RPMI7951 (cell line): ENCODE measurements at regions not wholly inside any gene's neighbourhood (a gene's known extent, or its start where the extent isn't known, plus 50 kb on each side); places are given as distances from the start of the nearest gene placed in this dataset.

Source experiments
- DNase-seq: peaks from one replicate; pipeline ENCODE4 v3.0.0-alpha.2; 2012; ENCODE audit warnings: low read depth

DNA sequence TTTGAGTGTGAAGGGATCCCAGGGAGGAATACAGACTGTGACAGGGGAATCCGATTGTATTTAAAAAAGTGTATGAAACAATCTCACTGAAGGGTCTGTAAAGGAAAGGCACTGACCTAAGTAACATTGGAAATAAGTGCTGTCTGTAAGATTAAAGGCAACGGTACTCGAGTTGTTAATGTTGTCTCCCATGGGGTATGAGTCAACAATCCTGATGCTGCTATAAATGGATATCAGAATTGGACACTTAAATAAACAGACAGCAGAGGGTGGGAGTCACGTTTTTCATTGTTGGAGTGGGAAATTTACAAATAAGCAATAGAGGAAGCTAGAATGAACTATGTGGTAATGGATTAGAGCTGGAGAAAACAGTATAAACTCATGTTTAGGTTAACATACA is 452.4 kb upstream of the RGPD4 start:
- no peak for DNase-seq

DNA sequence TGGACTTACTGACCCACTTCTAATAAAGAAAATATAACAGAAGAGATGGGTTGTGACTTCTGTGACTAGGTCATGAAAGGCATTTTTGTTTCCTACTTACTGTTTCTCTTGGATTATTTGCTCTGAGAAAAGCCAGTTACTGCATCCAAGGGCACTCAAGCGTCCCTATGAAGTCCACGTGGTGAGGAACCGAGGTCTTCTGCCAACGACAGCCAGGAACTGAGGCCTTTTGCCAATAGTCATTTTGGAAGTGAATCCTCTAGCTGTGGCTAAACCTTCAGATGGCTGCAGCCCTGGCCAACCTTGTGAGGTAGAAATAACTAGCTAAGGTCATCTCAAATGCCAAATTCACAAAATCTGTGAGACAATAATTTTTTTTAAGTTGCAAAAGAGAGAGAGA is 449.8 kb upstream of the RGPD4 start:
- DNase-seq: no peak

DNA sequence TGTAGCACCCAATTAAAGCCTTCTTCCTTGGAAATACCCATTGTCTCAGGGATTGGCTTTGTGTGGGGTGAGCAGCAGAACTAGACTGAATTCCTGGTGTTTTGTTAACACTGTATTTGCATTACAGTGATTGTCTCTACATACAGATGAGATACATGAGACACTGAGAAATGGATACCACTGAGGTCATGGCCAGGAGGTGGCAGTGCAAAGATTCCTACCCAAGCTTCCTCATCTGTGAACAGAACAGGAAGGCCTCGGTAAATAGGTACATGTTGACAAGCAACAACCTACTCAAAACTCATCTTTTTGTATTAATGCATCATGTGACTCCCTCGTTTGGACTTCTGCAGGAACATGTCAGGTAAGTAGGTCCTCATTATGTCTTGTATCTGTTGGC is 445.8 kb upstream of the RGPD4 start:
- DNase-seq: peak; percentile 1

DNA sequence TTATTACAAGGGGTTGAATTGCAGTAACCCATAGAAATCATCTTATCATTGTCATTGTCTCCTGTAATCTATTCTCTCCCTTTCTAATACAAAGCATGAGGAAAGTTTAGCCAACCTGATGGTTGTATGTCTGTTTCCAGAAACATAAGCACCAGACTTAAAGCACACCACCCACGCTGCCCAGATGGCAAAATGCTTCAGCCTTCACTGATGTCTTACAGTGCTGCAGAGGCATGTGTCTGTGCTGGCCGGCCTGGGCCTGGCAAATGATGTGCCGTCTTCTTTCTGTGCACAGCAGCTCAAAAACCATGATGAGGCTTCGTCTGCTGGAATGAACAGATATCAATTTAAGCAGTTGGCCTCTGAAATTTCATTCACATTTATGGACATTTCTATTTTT is 443.0 kb upstream of the RGPD4 start:
- DNase-seq: no peak

DNA sequence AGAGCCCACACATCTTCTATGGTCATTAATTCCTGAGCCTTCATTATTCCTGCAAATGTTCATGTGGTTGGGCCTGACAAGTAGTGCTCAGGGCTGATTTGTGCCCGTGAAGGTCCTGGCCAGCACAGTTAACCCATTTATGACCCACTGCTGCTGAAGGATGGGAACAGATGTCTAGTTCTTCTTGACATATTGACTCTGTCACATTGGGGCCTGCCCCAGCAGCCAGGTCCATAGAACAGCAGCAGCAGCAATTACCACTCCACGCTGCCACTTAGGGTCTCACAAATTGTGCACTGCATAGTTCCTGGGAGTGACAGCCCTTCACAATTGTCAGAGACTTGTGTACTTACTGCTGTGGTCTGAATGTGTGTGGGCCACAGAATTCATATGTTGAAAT is 442.3 kb upstream of the RGPD4 start:
- no peak for DNase-seq

DNA sequence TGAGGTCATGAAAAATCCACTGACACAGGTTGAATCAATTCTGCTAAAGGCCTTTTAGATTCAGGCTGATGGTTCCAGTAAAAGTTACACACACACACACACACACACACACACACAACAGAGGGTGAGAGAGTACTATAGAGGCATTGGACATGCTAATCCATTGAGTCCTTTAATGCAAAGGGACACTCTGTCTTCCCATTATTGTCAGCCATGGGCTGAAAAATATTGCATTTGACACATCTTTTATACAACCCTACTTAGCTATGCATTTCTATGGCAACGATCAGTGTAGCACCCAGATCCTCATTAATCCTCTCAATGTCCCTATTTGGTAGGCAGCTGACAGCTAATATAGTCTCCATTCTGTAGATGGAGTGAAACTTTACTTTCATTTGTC is 440.8 kb upstream of the RGPD4 start:
- DNase-seq: no peak

DNA sequence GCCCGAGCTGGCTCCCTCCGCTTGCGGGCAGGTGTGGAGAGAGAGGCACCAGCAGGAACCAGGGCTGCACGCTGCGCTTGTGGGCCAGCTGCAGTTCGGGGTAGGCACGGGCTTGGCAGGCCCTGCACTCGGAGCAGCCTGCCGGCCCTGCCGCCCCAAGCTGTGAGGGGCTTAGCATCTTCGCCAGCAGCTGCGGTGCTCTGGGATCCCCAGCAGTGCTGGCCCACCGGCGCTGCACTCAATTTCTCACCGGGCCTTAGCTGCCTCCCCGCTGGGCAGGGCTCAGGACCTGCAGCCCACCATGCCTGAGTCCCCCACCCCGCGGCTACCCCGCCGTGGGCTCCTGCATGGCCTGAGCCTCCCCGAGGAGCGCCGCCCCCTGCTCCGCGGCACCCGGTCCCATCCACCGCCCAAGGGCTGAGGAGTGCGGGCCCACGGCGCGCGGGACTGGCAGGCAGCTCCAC is 434.4 kb upstream of the RGPD4 start:
- no peak for DNase-seq

DNA sequence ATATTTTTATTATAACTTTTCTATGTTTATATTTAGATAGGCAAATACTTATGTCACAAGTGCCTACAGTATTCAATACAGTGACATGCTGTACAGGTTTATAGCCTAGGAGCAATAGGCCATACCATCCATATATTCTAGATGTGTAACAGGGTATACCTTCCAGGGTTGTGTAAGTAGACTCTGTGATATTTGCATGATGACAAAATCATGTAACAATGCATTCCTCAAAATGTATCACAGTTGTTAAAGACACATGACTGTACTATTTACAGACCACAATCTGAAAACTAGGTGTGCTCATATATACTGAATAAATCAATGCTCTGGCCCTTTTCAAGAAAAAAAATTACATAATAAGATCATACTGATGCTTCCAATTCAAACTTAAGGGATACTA is 433.2 kb upstream of the RGPD4 start:
- no peak for DNase-seq

DNA sequence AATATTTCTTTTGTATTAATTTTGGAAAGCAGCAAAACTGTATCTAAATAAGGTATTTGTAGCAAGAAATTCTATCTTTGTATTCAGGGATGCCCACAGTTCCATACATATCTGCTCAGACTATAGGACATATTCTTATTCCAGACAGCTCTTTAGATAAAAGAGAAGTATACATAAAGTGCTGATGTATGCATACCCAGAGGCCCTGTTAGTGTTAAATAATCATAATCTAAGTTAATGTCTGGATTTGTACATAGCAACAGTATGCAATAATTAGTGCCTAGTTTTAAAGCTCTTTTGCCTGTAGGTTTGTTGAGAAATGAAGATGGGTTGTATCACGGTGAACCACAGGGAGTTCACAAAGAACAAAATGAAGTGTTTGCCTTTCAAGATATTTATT is 428.0 kb upstream of the RGPD4 start:
- DNase-seq: no peak

DNA sequence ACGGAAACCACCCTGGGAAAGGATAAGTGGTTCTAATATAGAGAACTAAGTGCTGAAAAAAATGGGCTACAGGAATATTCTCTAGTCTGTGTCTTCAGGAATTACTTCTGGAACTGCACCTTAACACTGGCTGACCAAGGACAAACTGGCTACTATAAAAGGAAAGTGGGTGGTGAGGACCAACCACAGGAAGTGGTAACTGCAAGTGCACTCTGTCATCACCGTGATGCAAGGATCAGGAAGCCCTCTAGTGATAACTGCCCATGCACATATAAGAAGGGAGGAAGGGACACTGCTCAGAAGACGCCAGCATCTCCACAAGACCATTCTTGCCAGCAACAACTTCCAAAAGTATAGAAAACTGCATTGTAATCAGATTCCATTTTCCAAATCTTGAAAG is 424.4 kb upstream of the RGPD4 start:
- DNase-seq: peak; percentile 18

DNA sequence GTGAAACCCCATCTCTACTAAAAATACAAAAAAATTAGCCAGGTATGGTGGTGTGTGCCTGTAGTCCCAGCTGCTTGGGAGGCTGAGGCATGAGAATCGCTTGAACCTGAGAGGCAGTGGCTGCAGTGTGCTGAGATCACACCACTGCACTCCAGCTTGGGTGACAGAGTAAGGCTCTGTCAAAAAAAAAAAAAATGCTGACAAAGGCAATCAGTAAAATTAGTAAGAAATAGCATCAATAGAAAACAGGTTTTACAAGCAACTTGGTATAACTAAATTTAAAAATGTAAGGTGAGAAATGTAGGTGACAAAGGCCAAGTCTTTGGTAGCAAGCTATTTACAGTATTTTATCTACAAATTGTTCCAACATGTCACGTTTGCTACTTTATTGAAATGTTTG is 421.4 kb upstream of the RGPD4 start:
- no peak for DNase-seq

DNA sequence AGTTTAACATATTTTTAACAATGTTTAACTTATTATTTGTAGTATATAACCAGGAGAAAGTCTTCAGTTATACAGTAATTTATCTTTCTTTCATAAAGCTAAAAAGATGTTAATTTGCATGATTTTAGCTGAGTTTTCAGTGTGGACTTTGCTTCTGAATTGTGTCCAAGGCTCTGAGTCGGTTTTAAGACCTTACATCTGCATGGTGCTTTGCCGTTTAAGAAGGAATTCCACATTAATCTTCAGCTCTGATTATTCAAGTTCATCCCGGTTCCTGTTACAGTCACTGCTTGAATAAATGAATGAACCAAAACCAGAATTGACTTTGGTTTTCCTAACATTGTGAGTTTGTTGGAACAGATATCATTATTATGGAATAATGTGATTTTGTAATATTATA is 419.7 kb upstream of the RGPD4 start:
- DNase-seq: no peak

DNA sequence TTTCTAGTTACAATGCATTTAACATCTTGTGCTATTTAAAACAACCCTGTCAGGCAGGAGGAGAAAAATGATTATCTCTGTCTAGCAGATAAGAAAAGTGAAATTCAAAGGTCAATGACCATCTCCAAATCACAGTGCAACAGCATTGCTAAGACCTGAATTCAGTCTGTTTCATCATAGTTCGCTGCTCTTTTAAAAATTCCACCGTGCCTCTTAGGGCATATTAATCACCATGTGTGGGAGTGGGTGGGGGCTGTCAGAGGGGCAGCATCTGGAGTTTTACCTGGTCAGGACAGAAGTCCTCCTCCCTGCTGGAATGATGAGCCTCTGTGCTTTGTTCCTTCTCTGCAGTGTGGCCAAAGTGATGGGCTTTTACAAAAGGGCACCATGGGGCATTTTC is 418.7 kb upstream of the RGPD4 start:
- no peak for DNase-seq

DNA sequence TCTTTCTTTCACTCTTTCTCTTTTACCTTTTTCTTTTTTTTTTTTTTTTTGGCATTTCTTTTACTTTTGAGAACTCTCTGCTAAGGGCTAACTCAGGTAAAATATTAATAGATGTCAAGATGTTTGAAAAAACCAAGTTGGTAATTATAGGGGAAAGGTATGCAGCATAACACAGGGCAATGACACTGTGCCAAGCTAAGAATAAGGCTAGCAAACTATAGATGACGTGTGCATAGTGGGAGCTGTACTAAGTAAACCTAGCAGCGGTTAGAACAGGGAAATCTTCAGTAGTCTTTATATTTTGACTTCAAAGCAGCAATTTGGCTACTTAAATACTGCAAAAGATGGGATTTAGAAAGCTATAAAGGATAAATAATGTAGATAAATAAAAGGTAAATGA is 415.4 kb upstream of the RGPD4 start:
- DNase-seq: no peak

DNA sequence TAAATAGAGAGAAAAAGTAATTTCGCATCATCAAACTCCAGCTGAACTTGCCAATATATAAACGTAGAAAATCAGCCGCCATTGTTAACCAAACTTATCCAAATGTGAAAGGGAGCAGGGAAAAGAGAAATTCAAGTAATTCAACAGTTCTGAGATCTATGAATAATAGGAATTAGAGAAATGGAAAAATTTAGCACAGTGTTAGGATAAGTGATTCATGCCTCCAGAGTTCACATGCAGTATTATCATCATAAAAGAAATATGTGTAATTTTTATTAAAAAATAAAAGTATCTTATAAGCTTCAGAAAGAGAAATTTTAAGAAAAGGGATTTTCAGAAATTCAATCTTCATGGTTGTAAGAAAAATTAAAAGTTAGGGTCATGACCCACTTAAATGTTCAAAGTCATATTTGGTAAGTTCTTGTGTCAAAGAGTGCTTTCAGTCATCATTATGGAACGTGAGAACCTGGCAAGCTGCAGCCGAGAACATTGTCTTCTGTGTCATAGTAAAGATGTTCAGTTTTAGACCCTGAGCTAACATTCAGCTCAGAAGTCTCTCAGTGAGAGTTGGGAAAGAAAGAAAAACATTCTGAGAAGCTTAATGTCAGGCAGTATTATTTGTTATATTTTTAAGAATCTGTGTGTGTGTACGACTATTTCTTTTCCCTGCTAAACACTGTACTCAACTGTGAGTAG is 414.3 kb upstream of the RGPD4 start:
- DNase-seq: no peak

DNA sequence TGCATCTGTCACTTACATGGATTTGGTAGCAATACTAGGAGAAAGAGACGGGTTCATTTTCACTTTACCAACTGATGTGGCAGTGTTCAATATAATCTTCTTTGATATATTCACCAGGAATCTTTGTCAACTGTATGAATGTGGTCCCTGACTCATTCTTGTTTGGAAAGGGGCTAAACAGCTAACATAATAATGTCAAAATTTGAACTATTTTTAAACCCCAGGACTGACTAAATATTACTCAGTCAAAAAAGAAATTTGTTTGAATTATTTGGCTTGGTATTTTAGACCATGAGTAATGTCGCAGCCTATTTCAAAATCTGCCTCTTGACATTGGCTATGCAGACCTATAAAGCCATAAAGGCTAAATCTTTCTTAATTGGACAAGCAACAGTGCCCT is 413.7 kb upstream of the RGPD4 start:
- peak; percentile 3 for DNase-seq

DNA sequence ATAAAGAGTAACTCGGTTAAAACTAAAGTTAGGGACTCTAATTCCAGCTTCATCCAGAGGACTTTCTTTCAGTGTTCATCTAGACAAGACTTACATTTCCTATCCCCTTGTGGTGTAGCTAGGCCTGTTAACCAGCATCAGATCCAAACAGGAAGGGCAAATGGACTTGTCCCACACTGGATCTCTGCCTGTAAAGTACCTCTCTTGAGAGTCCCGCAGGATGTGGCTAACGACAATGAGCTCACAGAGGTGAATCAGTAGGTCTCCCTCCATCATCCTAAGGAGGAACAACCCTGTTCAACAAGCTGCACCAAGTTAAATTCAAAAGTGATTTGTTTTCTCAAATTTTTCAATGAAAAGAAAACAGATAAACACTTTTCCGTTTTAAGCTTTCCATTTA is 412.3 kb upstream of the RGPD4 start:
- DNase-seq: no peak

DNA sequence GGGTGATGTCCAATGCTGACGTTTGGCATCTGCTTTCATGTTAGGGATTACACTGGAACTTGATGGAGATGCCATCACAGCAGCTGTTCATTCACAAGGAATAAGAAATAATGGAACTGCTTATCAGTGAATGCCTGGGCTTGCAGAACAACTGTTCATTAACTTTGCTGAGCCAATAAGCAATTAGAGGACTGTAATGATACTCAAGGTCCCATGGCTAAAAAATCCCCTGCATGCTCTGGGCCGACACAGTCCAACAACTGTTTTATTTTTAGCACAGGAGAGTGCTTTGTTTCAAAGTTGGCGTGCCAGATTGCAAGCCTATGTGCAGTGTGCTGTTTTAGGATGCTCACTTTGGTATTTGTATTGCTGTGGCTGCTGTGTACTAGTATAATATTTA is 408.0 kb upstream of the RGPD4 start:
- DNase-seq: no peak

DNA sequence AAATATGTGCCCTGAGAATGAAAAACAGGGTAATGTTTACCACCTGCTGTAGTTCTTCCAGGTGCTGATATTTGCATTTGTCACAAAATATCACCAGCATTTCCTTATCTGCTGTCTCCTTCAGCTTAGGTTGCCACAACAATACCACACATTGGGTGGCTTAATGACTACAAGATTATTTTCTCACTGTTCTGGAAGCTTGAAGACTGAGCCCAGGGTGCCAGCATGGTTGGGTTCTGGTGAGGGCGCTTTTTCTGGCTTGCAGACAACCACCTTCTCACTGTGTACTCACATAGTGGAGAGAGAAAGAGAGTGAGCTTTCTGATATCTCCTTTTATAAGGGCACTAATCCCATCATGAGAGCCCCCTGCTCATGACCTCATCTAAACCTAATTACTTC is 407.5 kb upstream of the RGPD4 start:
- no peak for DNase-seq

DNA sequence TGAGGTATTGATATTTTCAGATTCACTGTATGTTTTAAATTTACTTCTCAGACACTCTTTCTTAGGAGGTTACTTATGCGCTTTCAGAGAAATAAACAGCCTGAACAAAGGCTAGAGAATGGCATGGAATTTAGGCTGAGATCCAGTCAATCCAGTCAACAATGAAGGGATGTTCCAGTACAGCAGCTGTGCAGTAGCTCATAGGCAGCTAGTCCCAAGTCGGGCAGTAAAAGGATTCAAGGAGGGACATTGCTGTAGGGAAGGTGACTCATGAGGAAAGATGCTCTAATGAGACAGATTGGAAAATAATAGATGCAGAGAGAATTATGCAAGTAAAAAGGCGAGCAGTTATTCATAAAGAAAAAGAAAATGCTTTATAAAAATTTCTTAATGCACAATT is 397.9 kb upstream of the RGPD4 start:
- peak; percentile 20 for DNase-seq

DNA sequence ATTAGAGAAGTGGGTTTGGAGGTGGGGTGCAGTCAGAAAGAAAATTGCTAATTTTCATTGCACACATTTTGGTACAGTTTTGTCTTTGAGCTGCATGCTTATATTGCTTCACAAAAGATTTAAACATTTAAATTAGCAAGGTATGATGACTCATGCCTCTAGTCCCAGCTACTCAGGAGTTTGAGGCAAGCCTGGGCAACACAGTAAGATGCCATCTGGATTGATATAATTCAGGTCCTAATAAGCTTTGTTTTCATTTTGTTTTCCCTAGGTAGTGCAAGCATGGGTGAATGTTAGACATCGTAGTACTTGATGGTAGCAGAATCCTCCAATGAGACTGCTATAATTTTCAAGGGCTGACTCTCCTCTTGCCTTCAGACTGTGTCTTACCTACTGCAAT is 396.7 kb upstream of the RGPD4 start:
- DNase-seq: no peak

DNA sequence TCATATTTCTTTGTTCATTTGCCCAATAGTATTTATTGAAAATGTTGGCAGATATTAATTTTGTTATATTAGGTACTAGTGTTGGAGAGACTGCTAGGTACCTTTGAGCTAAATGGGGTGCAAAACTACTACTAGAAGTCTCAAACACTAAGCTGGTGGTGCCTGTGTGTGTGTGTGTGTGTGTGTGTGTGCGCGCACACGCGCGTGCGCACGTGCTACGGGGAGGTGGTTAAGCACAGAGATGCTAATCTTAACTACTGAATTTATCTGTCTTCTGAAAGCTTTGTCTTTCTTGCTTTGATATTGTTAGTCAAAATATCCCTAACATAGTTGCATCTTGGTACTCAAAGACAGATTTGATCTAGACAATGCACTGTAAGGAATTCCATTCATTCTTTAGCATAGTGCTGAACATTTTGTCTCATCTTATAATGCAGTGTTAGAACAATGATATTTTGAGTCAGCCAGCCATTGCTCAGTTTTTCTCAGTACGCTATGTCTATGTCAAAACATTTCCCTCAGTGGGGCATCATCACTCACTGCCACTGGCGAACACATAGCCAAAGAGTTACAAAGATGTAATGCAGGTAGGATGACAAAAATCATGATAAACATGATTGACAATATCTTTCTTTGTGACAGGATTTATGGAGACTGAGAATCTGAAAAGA is 396.0 kb upstream of the RGPD4 start:
- no peak for DNase-seq

DNA sequence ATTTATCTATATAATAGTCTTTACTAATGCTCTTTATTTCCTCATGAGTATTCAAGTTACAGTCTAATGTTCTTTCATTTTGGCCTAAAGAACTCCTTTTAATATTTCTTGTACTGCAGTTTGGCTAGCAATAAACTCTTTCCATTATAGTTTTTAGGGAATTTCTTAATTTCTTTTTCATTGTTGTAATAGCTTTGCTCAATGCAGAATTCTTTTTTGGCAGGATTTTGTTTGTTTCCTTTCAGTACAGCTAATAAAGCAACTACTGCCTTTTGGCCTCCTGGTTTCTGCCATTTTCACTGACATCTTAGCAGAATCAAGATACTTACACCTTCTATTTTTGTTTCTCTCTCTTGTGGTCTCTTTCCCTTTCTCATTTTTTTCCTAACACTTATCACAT is 390.4 kb upstream of the RGPD4 start:
- DNase-seq: no peak

DNA sequence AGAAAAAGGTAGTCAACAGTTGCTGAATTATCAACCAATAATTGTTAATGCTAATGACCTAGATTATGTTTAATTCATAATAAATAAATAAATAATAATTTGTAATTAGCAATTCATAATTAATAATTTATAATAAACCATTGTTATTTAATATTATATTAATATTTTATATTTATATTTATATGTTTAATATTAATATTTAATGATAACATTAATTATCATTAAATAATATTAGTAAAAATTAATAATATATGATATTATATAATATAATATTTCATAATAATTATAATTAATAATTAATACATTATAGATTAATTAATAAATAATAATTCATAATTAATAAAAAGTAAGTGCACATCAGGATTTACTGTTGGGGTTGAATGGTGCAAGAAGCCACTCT is 389.4 kb upstream of the RGPD4 start:
- DNase-seq: no peak
